ENCODE measurements at regions not wholly inside any gene's neighbourhood (a gene's known extent, or its start where the extent isn't known, plus 50 kb on each side); places are given as distances from the start of the nearest gene placed in this dataset.

DNA sequence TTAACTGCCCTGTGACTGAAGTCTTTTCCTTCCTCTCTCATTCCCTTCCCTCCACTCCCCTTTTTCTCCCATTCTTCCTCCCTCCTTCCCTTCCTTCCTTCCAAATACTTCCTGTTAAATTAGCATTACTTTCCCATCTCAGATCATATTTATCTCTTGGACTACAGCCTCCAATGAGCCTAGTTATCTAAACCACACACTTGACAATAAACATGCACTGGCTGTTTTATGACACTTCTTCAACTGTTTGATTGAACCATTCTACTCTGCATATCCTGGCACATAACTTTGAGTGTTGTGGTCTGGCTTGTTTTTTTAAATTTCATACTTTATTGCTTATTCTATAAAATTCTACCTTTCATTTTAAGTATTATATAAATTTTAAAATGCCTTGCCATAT, 1860.8 kb upstream of the LRRTM1 start:
- TF ChIP-seq, protein P1, sequence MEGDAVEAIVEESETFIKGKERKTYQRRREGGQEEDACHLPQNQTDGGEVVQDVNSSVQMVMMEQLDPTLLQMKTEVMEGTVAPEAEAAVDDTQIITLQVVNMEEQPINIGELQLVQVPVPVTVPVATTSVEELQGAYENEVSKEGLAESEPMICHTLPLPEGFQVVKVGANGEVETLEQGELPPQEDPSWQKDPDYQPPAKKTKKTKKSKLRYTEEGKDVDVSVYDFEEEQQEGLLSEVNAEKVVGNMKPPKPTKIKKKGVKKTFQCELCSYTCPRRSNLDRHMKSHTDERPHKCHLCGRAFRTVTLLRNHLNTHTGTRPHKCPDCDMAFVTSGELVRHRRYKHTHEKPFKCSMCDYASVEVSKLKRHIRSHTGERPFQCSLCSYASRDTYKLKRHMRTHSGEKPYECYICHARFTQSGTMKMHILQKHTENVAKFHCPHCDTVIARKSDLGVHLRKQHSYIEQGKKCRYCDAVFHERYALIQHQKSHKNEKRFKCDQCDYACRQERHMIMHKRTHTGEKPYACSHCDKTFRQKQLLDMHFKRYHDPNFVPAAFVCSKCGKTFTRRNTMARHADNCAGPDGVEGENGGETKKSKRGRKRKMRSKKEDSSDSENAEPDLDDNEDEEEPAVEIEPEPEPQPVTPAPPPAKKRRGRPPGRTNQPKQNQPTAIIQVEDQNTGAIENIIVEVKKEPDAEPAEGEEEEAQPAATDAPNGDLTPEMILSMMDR (IDR thresholded peaks at IDR 0.05; ENCODE audit: poor library complexity): no peak
- TF ChIP-seq EZH2 (IDR thresholded peaks at IDR 0.05; ENCODE audit: borderline replicate concordance) (no peak), EZH2phosphoT487 (IDR thresholded peaks at IDR 0.05; ENCODE audit: low read depth, severe bottlenecking, unreplicated experiment) (no peak)
